ENCODE measurements at regions not wholly inside any gene's neighbourhood (a gene's known extent, or its start where the extent isn't known, plus 50 kb on each side); places are given as distances from the start of the nearest gene placed in this dataset.

DNA sequence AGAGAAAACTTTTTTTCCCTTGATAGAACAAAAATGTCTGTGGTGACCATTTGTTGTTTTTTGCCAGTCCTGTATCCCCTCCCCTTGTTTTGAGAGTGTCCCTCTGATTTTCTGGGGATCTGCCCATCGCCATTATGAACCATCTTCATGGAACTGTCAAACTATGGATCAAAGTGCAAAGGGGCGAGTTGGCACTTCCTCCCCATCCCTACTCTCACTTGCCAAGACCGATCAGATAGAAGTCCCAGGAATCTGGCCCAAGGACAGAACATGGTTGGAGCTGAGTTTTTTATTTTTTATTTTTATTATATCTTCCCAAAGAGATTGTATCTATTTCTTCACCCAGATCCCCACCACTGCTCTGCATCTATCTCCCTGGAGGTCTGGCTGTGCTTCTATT lies 221.4 kb downstream of the IKZF2 start:
- Mint-ChIP-seq H3K27me3 (no peaks in the 10 kb centered on the region), H3K4me1 (ENCODE audit: low read depth) (peaks cover 18% of the 10 kb centered on the region), H3K27ac (no peak overlapping the region), H3K4me3 (ENCODE audit: low read depth) (no peak overlapping the region), H3K9me3 (ENCODE audit: low read depth) (no peaks in the 10 kb centered on the region), H3K36me3 (ENCODE audit: insufficient read depth) (no peaks in the 10 kb centered on the region)
- no peak for DNase-seq (ENCODE audit: low spot score, unreplicated experiment)
- TF ChIP-seq, protein P1, sequence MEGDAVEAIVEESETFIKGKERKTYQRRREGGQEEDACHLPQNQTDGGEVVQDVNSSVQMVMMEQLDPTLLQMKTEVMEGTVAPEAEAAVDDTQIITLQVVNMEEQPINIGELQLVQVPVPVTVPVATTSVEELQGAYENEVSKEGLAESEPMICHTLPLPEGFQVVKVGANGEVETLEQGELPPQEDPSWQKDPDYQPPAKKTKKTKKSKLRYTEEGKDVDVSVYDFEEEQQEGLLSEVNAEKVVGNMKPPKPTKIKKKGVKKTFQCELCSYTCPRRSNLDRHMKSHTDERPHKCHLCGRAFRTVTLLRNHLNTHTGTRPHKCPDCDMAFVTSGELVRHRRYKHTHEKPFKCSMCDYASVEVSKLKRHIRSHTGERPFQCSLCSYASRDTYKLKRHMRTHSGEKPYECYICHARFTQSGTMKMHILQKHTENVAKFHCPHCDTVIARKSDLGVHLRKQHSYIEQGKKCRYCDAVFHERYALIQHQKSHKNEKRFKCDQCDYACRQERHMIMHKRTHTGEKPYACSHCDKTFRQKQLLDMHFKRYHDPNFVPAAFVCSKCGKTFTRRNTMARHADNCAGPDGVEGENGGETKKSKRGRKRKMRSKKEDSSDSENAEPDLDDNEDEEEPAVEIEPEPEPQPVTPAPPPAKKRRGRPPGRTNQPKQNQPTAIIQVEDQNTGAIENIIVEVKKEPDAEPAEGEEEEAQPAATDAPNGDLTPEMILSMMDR (IDR thresholded peaks at IDR 0.05; ENCODE audit: unreplicated experiment), result no peak

DNA sequence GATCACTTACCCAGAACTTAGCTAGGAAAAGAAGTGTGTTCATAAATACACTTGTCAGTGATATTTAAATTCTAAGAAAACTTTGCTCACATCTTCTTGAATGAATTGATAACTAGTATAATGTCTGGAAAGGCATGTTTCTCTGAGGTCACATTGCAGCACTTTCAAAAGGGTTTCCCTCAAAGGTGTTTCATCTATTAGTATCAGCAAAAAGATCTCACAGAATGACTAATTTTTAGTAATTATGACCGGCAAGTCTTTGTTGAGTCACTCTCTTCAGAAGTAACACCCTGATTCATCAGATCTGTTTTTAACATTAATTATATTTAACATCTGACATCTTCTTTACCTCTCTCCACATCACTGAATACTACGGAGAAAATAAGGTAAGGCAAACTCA lies 222.3 kb downstream of the IKZF2 start:
- H3K36me3 Mint-ChIP-seq (ENCODE audit: insufficient read depth), result no peaks in the 10 kb centered on the region
- no peak overlapping the region for H3K27ac Mint-ChIP-seq
- TF ChIP-seq, protein P1 (IDR thresholded peaks at IDR 0.05; ENCODE audit: unreplicated experiment), result no peak
- H3K4me1 Mint-ChIP-seq (ENCODE audit: low read depth), result peaks cover 14% of the 10 kb centered on the region
- H3K4me3 Mint-ChIP-seq (ENCODE audit: low read depth), result no peak overlapping the region
- no peaks in the 10 kb centered on the region for H3K27me3 Mint-ChIP-seq
- no peaks in the 10 kb centered on the region for H3K9me3 Mint-ChIP-seq (ENCODE audit: low read depth)
- DNase-seq (ENCODE audit: low spot score, unreplicated experiment), result no peak

GRCh38 chr2:212928681-212929080 lies 222.7 kb downstream of the IKZF2 start:
- no peaks in the 10 kb centered on the region for H3K27me3 Mint-ChIP-seq
- no peak overlapping the region for H3K4me3 Mint-ChIP-seq (ENCODE audit: low read depth)
- H3K4me1 Mint-ChIP-seq (ENCODE audit: low read depth), result peaks cover 10% of the 10 kb centered on the region
- H3K27ac Mint-ChIP-seq, result no peak overlapping the region
- H3K9me3 Mint-ChIP-seq (ENCODE audit: low read depth), result no peaks in the 10 kb centered on the region
- no peak for DNase-seq (ENCODE audit: low spot score, unreplicated experiment)
- no peaks in the 10 kb centered on the region for H3K36me3 Mint-ChIP-seq (ENCODE audit: insufficient read depth)
- TF ChIP-seq, protein P1 (IDR thresholded peaks at IDR 0.05; ENCODE audit: unreplicated experiment), result no peak

DNA sequence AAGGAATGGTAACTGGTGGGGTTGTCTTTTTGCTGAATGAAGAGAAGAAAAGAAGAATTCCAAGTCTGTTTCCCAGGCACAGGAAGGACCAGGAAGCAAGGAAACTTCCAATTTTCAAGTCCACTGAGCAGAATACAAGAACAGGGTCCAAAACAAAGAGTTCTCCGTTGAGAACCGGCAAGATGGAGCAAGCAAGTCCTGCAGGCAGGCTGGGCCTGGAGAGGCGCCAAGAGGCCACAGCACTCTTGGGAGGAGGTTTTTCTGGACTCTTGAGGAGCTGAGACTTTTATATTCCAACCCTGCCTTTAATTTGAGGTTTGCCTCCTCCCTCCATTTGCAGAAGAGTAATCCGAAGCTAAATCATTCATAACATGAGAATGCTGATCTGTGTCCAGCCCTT lies 224.5 kb downstream of the IKZF2 start:
- H3K9me3 Mint-ChIP-seq (ENCODE audit: low read depth), result no peaks in the 10 kb centered on the region
- DNase-seq (ENCODE audit: low spot score, unreplicated experiment), result no peak
- H3K4me1 Mint-ChIP-seq (ENCODE audit: low read depth), result peaks cover 12% of the 10 kb centered on the region
- H3K27ac Mint-ChIP-seq, result no peak overlapping the region
- no peak overlapping the region for H3K4me3 Mint-ChIP-seq (ENCODE audit: low read depth)
- no peaks in the 10 kb centered on the region for H3K27me3 Mint-ChIP-seq
- H3K36me3 Mint-ChIP-seq (ENCODE audit: insufficient read depth), result no peaks in the 10 kb centered on the region
- TF ChIP-seq, protein P1 (IDR thresholded peaks at IDR 0.05; ENCODE audit: unreplicated experiment), result no peak

DNA sequence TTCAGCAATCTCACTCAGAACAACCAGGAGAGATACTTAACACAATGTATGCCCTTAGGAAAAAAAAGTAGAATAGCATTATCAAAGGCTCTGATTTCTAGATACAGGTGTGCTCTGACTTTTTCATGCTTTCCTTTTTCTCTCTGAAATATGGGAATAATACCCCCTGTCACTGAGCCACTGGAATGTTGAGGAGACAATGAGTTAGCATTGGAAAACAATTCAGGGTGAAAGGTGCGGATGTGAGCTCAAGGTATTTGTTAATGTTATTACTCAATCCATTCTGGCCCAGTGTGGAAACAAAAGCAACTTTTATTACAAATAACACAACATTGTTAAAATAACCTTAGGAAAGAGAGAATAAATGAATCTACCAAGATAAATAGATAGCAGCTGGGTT lies 228.0 kb downstream of the IKZF2 start:
- DNase-seq (ENCODE audit: low spot score, unreplicated experiment), result no peak
- no peak overlapping the region for H3K4me3 Mint-ChIP-seq (ENCODE audit: low read depth)
- no peaks in the 10 kb centered on the region for H3K36me3 Mint-ChIP-seq (ENCODE audit: insufficient read depth)
- H3K4me1 Mint-ChIP-seq (ENCODE audit: low read depth), result peaks cover 16% of the 10 kb centered on the region
- H3K27me3 Mint-ChIP-seq, result no peaks in the 10 kb centered on the region
- H3K27ac Mint-ChIP-seq, result no peak overlapping the region
- TF ChIP-seq, protein P1 (IDR thresholded peaks at IDR 0.05; ENCODE audit: unreplicated experiment), result no peak
- H3K9me3 Mint-ChIP-seq (ENCODE audit: low read depth), result no peaks in the 10 kb centered on the region

Measured in progenitor cell of endocrine pancreas (in vitro differentiated cells).